NCI-H2227 (cell line): ENCODE measurements at regions not wholly inside any gene's neighbourhood (a gene's known extent, or its start where the extent isn't known, plus 50 kb on each side); places are given as distances from the start of the nearest gene placed in this dataset.

Experiments
- DNase-seq: peaks from one replicate; lab custom pipeline; 2025; ENCODE audit not compliant: unreplicated experiment; lab: John Stamatoyannopoulos, UW

- DNase-seq, result no peak
These were observed 713.0 kb upstream of the GRM7 start for GRCh38 chr3:6147883-6148282.

GRCh38 chr3:6155650-6156338 lies 705.1 kb upstream of the GRM7 start:
- DNase-seq, result no peak

GRCh38 chr3:6165951-6166350 lies 695.0 kb upstream of the GRM7 start:
- DNase-seq, result no peak

GRCh38 chr3:6168256-6168655 lies 692.7 kb upstream of the GRM7 start:
- no peak for DNase-seq

GRCh38 chr3:6172871-6173642 lies 687.9 kb upstream of the GRM7 start:
- DNase-seq, result no peak

GRCh38 chr3:6177417-6177816 lies 683.5 kb upstream of the GRM7 start:
- no peak for DNase-seq

GRCh38 chr3:6179761-6180160 lies 681.2 kb upstream of the GRM7 start:
- no peak for DNase-seq

- no peak for DNase-seq
These were observed 680.7 kb upstream of the GRM7 start for GRCh38 chr3:6180171-6180570.

- no peak for DNase-seq
These were observed 678.4 kb upstream of the GRM7 start for GRCh38 chr3:6182476-6182875.

GRCh38 chr3:6182909-6183308 lies 678.0 kb upstream of the GRM7 start:
- no peak for DNase-seq

- no peak for DNase-seq
These were observed 671.5 kb upstream of the GRM7 start for GRCh38 chr3:6189384-6189783.

- no peak for DNase-seq
These were observed 656.0 kb upstream of the GRM7 start for GRCh38 chr3:6204891-6205290.

GRCh38 chr3:6216135-6217026 lies 644.5 kb upstream of the GRM7 start:
- DNase-seq, result no peak

GRCh38 chr3:6220447-6220846 lies 640.5 kb upstream of the GRM7 start:
- DNase-seq, result no peak

- no peak for DNase-seq
These were observed 638.8 kb upstream of the GRM7 start for GRCh38 chr3:6222069-6222468.

- DNase-seq, result no peak
These were observed 637.3 kb upstream of the GRM7 start for GRCh38 chr3:6223572-6223971.

- no peak for DNase-seq
These were observed 631.8 kb upstream of the GRM7 start for GRCh38 chr3:6228958-6229683.

- DNase-seq, result no peak
These were observed 631.0 kb upstream of the GRM7 start for GRCh38 chr3:6229778-6230410.

- no peak for DNase-seq
These were observed 618.8 kb upstream of the GRM7 start for GRCh38 chr3:6242104-6242503.

GRCh38 chr3:6248528-6248927 lies 612.4 kb upstream of the GRM7 start:
- DNase-seq, result no peak

- no peak for DNase-seq
These were observed 611.2 kb upstream of the GRM7 start for GRCh38 chr3:6249679-6250078.
